ENCODE measurements at regions not wholly inside any gene's neighbourhood (a gene's known extent, or its start where the extent isn't known, plus 50 kb on each side); places are given as distances from the start of the nearest gene placed in this dataset.

- TF ChIP-seq CTCF (IDR thresholded peaks at IDR 0.05) (no peak), POLR2A (IDR thresholded peaks at IDR 0.05) (no peak), POLR2AphosphoS5 (IDR thresholded peaks at IDR 0.05) (no peak), EP300 (IDR thresholded peaks at IDR 0.05) (no peak)
These were observed 208.2 kb downstream of the S1PR1 start for GRCh38 chr1:101444873-101445618.

Measured in gastroesophageal sphincter (tissue), 3 donors.